ENCODE measurements at regions not wholly inside any gene's neighbourhood (a gene's known extent, or its start where the extent isn't known, plus 50 kb on each side); places are given as distances from the start of the nearest gene placed in this dataset.
"Not testable (repeated sequence)": the region's sequence is repeated elsewhere in the genome, so short reads cannot be mapped to it uniquely, and the experiment has no call there.

GRCh38 chr4:106563637-106564036, 195.1 kb upstream of the GIMD1 start:
- not testable (repeated sequence) for TF ChIP-seq BCL11A (IDR thresholded peaks at IDR 0.05; ENCODE audit: low read depth, low read length); SRF (IDR thresholded peaks at IDR 0.05; ENCODE audit: low read depth in 2 of 2, low read length in 2 of 2); POLR2AphosphoS5 (IDR thresholded peaks at IDR 0.05; ENCODE audit: low read length); GABPA (IDR thresholded peaks at IDR 0.05; ENCODE audit: low read depth); BHLHE40 (IDR thresholded peaks at IDR 0.05; ENCODE audit: borderline replicate concordance in 1 of 2, low read depth in 2 of 2, low read length in 1 of 2); CTCF (IDR thresholded peaks at IDR 0.05 in 2 of 3, conservative IDR thresholded peaks at IDR 0.05 in 1 of 3; ENCODE audit: control insufficient read depth in 2 of 3, extremely low read depth in 1 of 3, insufficient read depth in 1 of 3, low read depth in 3 of 3, low read length in 3 of 3); USF2 (IDR thresholded peaks at IDR 0.05; ENCODE audit: borderline replicate concordance, low read depth, low read length); REST (IDR thresholded peaks at IDR 0.05; ENCODE audit: low read depth, low read length); MYC (IDR thresholded peaks at IDR 0.05; ENCODE audit: insufficient read depth, insufficient read length, insufficient replicate concordance, low read length, severe bottlenecking); CBX5 (IDR thresholded peaks at IDR 0.05; ENCODE audit: low read depth); YBX1 (IDR thresholded peaks at IDR 0.05)
